D721Med (cell line): ENCODE measurements at regions not wholly inside any gene's neighbourhood (a gene's known extent, or its start where the extent isn't known, plus 50 kb on each side); places are given as distances from the start of the nearest gene placed in this dataset.

Experiments used
- DNase-seq: peaks from one replicate; pipeline ENCODE4 v3.0.0; 2011; ENCODE audit warnings: low spot score; ENCODE audit not compliant: insufficient read length
- FAIRE-seq: peaks from 2 replicates; lab custom pipeline; 2011; peaks lifted over from hg19 to GRCh38; lab: Jason Lieb, UNC
- TF ChIP-seq, protein P1 (sequence below): IDR thresholded peaks from 2 replicates; pipeline ENCODE4 v1.5.1; 2012; ENCODE audit warnings: mild to moderate bottlenecking, control low read depth; ENCODE audit not compliant: insufficient read depth; ENCODE audit errors: missing control alignments

DNA sequence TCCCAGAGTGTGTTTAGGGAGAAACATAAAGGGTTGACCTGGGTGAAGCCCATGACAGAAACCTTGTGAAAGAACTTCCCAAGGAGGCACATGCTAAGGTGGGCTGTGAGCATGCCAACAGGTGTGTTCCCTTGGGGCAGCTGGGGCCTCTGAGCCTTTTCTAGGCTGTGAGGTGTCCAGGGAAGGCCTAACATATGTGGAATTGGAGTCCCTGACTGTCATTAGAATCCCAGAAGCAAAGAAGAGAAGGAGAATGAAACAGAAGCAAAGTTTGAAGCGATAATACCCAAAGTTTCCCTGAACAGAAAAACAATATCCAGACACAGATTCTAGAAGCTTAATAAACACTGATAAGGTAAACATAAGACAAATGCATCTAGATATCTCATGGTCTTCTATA is 143.3 kb downstream of the CD83 start:
- FAIRE-seq: no peak
- TF ChIP-seq, protein P1, sequence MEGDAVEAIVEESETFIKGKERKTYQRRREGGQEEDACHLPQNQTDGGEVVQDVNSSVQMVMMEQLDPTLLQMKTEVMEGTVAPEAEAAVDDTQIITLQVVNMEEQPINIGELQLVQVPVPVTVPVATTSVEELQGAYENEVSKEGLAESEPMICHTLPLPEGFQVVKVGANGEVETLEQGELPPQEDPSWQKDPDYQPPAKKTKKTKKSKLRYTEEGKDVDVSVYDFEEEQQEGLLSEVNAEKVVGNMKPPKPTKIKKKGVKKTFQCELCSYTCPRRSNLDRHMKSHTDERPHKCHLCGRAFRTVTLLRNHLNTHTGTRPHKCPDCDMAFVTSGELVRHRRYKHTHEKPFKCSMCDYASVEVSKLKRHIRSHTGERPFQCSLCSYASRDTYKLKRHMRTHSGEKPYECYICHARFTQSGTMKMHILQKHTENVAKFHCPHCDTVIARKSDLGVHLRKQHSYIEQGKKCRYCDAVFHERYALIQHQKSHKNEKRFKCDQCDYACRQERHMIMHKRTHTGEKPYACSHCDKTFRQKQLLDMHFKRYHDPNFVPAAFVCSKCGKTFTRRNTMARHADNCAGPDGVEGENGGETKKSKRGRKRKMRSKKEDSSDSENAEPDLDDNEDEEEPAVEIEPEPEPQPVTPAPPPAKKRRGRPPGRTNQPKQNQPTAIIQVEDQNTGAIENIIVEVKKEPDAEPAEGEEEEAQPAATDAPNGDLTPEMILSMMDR: no peak
- DNase-seq: no peak

DNA sequence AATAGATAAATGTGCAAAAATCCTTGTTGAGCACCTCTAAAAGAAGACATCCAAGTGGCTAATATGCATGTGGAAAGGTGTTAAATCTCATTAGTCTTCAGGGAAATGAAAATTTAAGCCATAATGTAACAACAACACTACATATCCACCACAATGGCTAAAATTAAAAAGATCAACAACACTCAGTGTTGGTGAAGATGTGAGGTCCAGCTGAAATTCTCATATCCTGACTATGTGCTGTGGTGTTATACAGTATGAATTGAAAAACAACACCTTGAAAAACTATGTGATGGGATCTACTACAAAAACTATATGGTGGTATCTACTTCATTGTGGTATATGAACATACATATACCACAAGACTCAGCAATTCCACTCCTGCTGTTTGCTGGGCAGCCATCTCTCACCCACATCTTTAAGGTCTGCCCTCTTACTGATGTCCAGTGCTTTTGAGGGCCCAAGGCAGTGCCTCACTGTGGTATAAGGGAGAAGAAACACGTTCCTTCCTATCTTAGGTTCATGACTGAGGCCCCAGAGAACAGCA is 146.4 kb downstream of the CD83 start:
- FAIRE-seq: peak; percentile 46
- TF ChIP-seq, protein P1: no peak
- DNase-seq: no peak

DNA sequence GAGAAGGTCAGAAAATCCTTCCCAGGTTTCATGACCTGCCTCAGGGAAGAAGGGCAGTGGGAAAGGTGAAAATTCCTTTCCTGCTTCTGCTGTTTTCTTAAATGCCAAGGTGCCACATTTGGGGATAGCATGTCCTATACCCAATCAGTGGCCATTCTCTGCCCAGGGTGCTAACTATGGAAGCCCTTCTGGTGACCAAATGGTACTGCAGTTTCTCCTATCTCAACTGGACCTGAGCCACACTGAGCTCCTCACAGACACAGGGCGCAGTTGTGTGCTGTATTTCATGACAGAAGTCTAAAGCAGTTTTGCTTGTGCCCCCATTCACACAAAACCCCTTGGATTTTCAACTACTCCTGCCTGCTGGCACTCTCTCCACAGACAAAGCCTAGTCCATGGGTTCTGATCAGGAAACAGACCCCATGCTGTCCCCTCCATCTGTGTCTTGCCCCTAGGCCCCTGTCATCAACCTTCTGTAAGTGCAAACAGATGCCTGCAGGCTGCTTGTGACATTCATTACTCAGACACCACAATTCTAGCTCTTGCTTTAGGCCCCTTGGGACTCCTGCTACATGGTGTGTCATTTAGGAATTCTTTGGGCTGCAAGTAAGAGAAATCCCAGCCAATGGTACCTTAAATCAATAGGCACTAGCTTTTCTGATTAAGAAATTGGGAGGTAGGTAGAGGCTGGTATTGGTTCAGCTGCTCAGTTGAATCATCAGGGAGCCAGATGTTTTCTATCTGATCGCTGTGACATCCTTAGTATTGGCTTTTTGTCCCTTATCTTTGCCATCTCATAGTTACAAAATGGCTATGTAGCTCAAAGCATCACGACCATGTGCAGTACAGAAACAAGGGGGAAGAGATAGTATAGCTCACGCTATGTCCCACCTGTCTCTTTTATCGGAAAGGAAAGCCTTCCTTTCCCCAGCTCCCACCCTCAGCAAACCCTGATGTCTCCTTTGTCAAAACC is 147.8 kb downstream of the CD83 start:
- FAIRE-seq (no peak), DNase-seq (no peak)
- TF ChIP-seq, protein P1: no peak

DNA sequence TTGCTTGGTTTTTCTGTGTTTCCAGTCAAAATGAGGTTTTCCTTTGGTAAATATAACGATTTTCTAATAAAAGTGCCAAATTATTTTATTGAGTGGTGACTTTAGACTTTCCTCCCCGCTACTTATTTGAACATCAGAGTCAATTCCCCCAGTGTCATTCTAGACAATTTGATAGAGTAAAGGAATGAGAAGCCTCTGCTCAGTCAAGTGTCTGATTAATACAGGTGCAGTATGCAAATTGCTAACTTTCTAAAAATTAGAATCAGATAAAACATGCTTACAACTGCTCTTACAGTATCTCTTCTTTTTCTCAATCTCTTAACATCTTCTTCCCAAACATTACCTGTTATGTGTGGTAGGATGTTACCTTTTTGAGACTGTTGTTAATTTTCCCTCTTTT is 148.7 kb downstream of the CD83 start:
- no peak for FAIRE-seq
- TF ChIP-seq, protein P1: no peak

DNA sequence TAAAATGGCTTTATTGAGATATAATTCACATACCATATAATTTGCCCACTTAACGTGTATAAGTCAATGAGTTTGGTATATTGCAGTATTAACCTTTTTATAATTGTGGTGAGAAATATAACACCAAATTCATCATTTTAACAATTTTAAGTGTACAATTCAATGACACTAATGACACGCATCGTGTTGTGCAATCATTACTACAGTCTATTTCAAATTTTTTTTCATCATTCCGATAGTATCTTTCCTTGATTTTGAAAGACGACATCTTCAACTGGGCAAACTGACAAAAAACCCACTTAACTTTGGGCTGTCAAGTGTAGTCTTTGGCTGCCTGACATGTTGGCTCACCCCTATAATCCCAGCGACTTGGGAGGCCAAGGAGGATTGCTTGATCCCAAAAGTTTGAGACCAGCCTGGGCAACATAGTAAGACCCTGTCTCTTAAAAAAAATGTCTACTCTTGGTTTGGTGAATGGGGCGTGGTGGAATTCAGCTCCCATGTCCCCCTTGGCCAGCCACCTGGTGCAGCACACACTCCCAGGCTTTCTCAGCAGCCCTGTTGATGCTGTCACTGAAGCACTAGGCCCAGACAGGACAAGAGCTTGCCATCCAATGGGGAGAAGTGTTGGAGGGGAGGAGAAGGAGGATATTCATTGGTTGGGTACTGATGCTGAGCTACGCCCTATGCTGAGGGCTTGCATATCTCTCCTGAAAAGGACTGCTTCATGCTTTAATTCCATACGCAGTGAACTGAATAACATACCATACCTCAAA is 150.5 kb downstream of the CD83 start:
- TF ChIP-seq, protein P1: no peak
- FAIRE-seq (no peak), DNase-seq (no peak)

More for the DNA sequence above, 148.7 kb downstream of the CD83 start:
- no peak for DNase-seq

DNA sequence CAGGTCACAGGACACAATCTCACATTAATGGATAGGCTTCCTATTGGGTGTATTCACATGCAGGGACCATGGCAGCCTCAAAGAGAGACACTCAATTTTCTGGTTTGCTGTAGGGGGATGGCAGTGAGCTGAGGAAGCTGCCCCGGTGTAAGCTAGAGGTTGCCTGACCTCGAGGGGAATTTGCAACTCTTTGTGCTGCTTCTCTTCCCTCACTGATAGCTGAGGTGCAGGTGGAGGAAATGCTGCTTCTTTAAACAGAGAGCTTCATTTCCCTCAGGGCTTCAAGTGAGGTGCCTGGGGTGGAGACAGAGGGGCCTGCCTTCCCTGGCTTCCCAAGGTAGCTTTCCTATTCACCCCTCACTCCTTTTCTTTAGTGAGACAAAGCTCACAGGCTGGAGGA is 151.9 kb downstream of the CD83 start:
- DNase-seq (no peak), FAIRE-seq (no peak)
- TF ChIP-seq, protein P1: no peak
